ENCODE measurements at regions not wholly inside any gene's neighbourhood (a gene's known extent, or its start where the extent isn't known, plus 50 kb on each side); places are given as distances from the start of the nearest gene placed in this dataset.

DNA sequence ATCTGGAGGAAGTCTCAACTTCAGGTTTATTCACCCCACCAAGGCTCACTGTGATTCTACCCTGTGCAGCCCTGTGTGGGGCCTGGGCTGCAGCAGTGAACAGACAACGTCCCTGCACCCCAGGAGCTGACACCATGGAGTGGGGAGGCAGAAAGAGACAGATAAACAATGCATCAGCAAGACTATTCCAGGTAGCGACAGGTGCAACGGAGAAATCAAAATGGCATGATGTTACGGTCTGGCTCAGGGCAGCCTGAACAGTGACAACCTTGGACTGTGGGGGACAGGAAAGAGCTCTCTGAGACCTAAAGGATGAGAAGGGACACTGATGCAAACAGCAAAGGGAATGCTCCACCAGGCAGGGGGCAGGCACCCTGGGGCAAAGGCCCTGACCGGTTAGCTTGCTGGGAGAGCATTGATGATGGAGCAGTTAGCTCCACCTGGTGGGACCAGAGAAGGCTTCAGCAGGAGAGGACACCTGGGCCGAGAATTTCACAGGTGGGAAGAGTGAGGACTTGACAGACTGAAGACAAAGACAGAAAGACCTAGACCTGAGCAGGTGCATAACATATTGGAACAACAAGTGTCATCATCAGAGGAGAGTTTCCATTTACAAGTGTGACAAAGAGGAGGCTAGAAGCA lies 589.9 kb downstream of the MATN1 start:
- no peak for DNase-seq

GRCh38 chr1:30132602-30133286 lies 590.6 kb downstream of the MATN1 start:
- no peak for DNase-seq

DNA sequence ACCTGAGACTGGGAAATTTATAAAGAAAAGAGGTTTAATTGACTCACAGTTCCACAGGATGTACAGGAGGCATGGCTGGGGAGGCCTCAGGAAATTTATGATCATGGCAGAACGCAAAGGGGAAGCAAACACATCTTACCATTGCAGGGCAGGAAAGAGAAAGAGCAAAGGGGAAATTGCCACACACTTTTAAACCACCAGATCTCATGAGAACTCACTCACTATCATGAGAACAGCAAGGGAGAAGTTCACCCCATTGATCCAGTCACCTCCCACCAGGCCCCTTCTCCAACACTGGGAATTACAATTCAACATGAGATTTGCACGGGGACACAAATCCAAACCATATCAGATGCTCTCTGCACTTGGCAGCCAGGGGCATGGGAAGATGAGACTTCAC lies 592.8 kb downstream of the MATN1 start:
- DNase-seq: peak; percentile 72

GRCh38 chr1:30130099-30130498 lies 593.3 kb downstream of the MATN1 start:
- peak; percentile 31 for DNase-seq

DNA sequence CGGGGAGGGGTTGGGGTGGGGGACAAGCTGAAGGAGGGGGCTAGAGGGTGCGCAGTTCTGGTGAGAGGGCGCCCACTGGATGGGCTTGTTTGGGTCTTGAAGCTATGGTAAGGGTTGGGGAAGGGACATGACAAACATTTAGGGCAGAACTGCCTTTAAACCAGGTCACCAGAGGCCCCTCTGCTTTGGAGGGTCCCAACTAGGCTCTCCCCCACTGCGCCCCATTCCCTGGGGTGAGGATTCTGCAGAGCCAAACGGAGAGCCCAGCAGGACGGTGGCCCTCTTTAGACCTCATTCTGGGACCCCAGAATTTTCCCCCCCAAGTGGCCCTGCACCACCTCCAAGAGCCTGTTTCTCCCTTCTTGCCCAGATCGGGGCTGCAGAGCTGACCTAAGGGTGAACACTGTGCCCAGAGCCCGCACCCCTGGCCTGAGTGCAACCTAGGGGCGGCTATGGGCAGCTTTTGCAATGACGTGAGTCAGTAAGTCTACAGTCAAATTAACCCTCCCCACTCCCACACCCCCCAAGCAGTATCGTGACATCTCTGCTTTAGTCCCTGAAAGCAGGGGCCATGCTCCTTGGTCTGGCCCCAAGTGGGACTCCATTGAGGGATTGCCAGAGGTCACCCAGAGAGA lies 593.8 kb downstream of the MATN1 start:
- DNase-seq: no peak

- peak; percentile 83 for DNase-seq
Observed at GRCh38 chr1:30129001-30129408, 594.4 kb downstream of the MATN1 start.

GRCh38 chr1:30126848-30127247 lies 596.5 kb downstream of the MATN1 start:
- no peak for DNase-seq

- no peak for DNase-seq
Observed at GRCh38 chr1:30125821-30126170, 597.6 kb downstream of the MATN1 start.

GRCh38 chr1:30125021-30125820 lies 598.2 kb downstream of the MATN1 start:
- DNase-seq: no peak

GRCh38 chr1:30123896-30124295 lies 599.5 kb downstream of the MATN1 start:
- peak; percentile 36 for DNase-seq

GRCh38 chr1:30123036-30123435 lies 600.3 kb downstream of the MATN1 start:
- no peak for DNase-seq

DNA sequence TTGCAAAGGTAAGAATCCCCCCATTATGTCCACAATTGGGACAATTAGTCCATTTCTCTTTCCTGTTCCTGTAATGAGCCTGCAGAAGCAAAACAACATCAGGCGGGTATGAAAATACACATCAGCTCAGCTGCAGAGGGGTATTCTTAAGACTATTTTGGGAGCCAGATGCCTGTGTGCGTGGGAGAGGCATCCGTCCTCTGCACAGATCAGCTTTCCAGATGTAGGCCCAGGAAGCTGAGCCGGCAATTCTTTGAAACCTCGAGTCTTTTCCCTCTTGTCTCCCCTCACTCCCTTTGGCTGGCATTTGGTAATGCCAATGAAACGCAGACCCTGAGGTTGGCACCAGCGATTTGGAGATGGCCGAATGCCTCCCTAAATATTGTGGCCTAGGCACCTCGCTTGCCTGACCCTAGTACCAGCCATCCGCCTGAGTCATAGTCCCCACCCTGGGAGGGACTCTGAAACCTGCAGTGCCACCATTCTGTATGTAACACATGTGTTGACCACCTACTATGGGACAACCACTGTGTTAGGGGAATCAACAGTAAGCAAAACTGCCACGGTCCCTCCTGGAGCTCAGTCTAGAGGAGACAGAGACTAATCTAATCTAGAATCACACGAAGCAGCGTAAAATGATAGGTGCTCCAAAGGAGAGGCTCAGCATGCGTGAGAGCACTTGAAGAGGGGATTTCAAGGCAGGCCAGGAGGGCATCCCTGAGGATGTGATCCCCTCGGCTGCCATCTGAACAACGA lies 603.0 kb downstream of the MATN1 start:
- DNase-seq: no peak

- no peak for DNase-seq
Observed at GRCh38 chr1:30117685-30118084, 605.7 kb downstream of the MATN1 start.

DNA sequence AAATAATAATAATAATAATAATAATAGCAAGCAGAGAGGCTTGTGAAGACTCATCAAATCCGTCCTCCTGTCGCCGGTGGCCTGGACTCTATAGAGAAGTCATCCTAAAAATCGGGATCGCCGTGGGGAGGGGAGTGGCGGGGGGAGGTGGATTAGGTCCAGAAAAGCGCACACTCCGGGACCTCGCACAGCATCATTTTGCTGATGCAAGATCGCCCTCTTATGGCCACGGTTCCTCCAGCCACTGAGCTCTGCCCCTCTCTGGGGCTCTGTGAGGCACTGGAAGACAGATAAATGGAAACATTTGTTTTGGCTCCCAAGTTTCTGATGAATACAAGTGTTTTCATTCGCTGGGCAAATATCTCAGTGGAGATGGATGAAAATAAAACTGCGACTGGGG lies 612.0 kb downstream of the MATN1 start:
- DNase-seq: peak; percentile 66

DNA sequence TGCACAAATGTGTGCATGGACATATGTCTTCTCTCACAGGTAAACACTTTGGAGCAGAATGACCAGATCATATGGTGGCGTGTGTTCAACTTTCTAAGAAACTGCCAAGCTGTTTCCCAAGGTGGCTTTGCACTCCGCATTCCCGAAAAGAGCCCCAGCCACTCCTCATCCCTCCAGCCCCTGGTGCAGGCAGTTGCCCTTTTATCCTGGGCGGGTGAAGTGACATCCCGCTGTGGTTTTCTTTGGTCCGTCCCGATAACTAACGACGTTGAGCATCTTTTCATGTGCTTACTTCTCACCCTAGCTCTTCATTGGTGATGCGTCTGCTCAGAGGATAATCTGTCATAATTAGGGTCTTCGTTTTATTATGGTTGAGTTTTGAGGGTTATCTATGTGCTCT lies 612.5 kb downstream of the MATN1 start:
- no peak for DNase-seq

DNA sequence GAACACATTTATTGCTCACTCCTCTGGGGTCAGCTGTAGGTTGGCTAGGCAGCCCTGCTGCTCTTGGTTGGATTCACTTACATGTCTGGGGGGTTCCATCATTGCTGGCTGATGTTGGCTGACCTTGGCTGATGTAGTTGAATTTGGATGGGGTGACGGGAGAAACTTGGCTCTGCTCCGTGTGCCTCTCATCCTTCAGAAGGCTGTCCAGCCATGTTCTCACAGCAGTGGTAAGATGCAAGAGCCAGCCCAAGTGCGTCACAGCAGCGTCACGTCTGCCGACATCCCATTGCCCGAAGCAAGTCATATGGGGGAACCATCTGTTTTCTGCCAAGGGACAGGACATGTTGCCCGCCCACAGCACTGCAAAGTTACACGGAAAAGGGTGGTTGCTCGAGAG lies 613.5 kb downstream of the MATN1 start:
- DNase-seq: no peak

- DNase-seq: peak; percentile 20
Observed at GRCh38 chr1:30108186-30108585, 615.2 kb downstream of the MATN1 start.

- peak; percentile 57 for DNase-seq
Observed at GRCh38 chr1:30106125-30106524, 617.3 kb downstream of the MATN1 start.

GRCh38 chr1:30104551-30104950 lies 618.8 kb downstream of the MATN1 start:
- DNase-seq: no peak

DNA sequence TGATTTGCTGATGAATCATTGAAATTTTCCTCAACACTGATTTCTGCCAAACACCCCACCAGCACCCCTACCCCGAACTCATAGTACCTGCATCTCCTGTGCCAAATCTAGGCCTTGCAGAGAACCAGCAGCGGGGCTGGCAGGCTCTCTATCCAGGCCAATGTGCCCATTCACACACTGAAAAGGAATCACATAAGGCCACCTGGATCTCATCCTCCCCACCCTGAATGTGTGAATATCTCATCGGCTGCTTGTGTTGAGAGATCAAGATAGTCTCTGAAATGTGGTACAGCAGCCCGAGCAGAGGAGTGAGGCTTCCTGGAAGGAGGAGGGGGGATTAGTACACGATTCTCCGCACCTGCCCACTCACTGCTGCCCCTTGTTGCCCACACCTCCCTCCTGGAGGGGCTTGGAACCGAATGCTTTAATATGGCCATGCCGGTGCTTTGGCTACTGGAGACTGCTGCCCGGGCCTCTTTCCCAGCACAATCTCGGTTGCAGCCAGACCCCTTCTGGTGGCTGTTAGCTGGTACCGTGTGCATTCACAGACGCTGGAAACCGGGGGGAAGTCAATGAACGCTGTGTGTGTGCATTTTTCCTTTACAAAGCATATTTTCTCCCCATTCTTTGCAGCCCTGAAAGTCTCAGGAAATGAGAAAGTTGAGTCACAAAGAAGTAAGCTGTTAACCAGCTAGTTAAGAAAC lies 619.5 kb downstream of the MATN1 start:
- no peak for DNase-seq

GRCh38 chr1:30102605-30103004 lies 620.8 kb downstream of the MATN1 start:
- DNase-seq: no peak

Measured in hematopoietic multipotent progenitor cell treated with erythropoietin and hydrocortisone succinate and interleukin-3 and kit ligand, for 4 days (in vitro differentiated cells).